ENCODE measurements at regions not wholly inside any gene's neighbourhood (a gene's known extent, or its start where the extent isn't known, plus 50 kb on each side); places are given as distances from the start of the nearest gene placed in this dataset.

GRCh38 chrX:151806967-151807540, 72.5 kb downstream of the CNGA2 start:
- TF ChIP-seq EZH2 (IDR thresholded peaks at IDR 0.05; ENCODE audit: borderline replicate concordance, insufficient read depth, low read length, poor library complexity, severe bottlenecking) (no peak), POLR2AphosphoS5 (IDR thresholded peaks at IDR 0.05) (peak; percentile 37), SMC3 (conservative IDR thresholded peaks at IDR 0.05; ENCODE audit: poor library complexity) (no peak)
- Histone ChIP-seq H3K4me3 (ENCODE audit: low read length) (no peak overlapping the region), H3K4me2 (ENCODE audit: low read length) (no peak overlapping the region), H2AFZ (ENCODE audit: low read depth, low read length) (no peak overlapping the region), H3F3A (ENCODE audit: insufficient read depth, low read length, poor library complexity, severe bottlenecking) (no peaks in the 10 kb centered on the region), H3K9me2 (ENCODE audit: insufficient read depth, low read length) (no peaks in the 10 kb centered on the region), H3K9me3 (ENCODE audit: low read length) (no peaks in the 10 kb centered on the region), H3K27ac (ENCODE audit: low read length) (no peak overlapping the region), H3K36me3 (ENCODE audit: insufficient read depth, low read length) (no peaks in the 10 kb centered on the region), H3K9ac (ENCODE audit: low read length) (no peak overlapping the region), H4K20me1 (ENCODE audit: insufficient read depth) (no peaks in the 10 kb centered on the region), H3K27me3 (ENCODE audit: insufficient read depth, low read depth, low read length) (no peaks in the 10 kb centered on the region), H3K79me2 (replicated peaks; ENCODE audit: insufficient read depth, low read length) (no peaks in the 10 kb centered on the region)

- no peaks in the 10 kb centered on the region for H3F3A ChIP-seq (ENCODE audit: insufficient read depth, low read length, poor library complexity, severe bottlenecking)
- no peak for TF ChIP-seq RAD21 (conservative IDR thresholded peaks at IDR 0.05)
- no peak for TF ChIP-seq EP300 (conservative IDR thresholded peaks at IDR 0.05; ENCODE audit: poor library complexity, severe bottlenecking)
- no peak for TF ChIP-seq MXI1 (conservative IDR thresholded peaks at IDR 0.05; ENCODE audit: poor library complexity, severe bottlenecking)
- no peak for TF ChIP-seq SMC3 (conservative IDR thresholded peaks at IDR 0.05; ENCODE audit: poor library complexity)
- TF ChIP-seq REST (IDR thresholded peaks at IDR 0.05; ENCODE audit: borderline replicate concordance) = no peak
- no peak for TF ChIP-seq CTCF (IDR thresholded peaks at IDR 0.05; ENCODE audit: poor library complexity, severe bottlenecking)
- H2AFZ ChIP-seq (ENCODE audit: low read depth, low read length) = no peak overlapping the region
- no peak overlapping the region for H3K4me2 ChIP-seq (ENCODE audit: low read length)
- H3K4me3 ChIP-seq (ENCODE audit: low read length) = no peak overlapping the region
- no peak overlapping the region for H3K27ac ChIP-seq (ENCODE audit: low read length)
- H3K9me2 ChIP-seq (ENCODE audit: insufficient read depth, low read length) = no peaks in the 10 kb centered on the region
- no peaks in the 10 kb centered on the region for H3K36me3 ChIP-seq (ENCODE audit: insufficient read depth, low read length)
- no peaks in the 10 kb centered on the region for H3K27me3 ChIP-seq (ENCODE audit: insufficient read depth, low read depth, low read length)
- no peaks in the 10 kb centered on the region for H3K79me2 ChIP-seq (replicated peaks; ENCODE audit: insufficient read depth, low read length)
- no peaks in the 10 kb centered on the region for H3K9me3 ChIP-seq (ENCODE audit: low read length)
- H3K9ac ChIP-seq (ENCODE audit: low read length) = no peak overlapping the region
- H4K20me1 ChIP-seq (ENCODE audit: insufficient read depth) = no peaks in the 10 kb centered on the region
Observed at GRCh38 chrX:151812661-151813060, 78.1 kb downstream of the CNGA2 start.

- H3K4me2 ChIP-seq (ENCODE audit: low read length) = no peak overlapping the region
- no peaks in the 10 kb centered on the region for H3F3A ChIP-seq (ENCODE audit: insufficient read depth, low read length, poor library complexity, severe bottlenecking)
- H2AFZ ChIP-seq (ENCODE audit: low read depth, low read length) = no peak overlapping the region
- no peaks in the 10 kb centered on the region for H3K36me3 ChIP-seq (ENCODE audit: insufficient read depth, low read length)
- H3K9me2 ChIP-seq (ENCODE audit: insufficient read depth, low read length) = no peaks in the 10 kb centered on the region
- H4K20me1 ChIP-seq (ENCODE audit: insufficient read depth) = no peaks in the 10 kb centered on the region
- no peaks in the 10 kb centered on the region for H3K27me3 ChIP-seq (ENCODE audit: insufficient read depth, low read depth, low read length)
- H3K9ac ChIP-seq (ENCODE audit: low read length) = no peak overlapping the region
- H3K79me2 ChIP-seq (replicated peaks; ENCODE audit: insufficient read depth, low read length) = no peaks in the 10 kb centered on the region
- no peaks in the 10 kb centered on the region for H3K9me3 ChIP-seq (ENCODE audit: low read length)
- no peak overlapping the region for H3K27ac ChIP-seq (ENCODE audit: low read length)
- TF ChIP-seq MXI1 (conservative IDR thresholded peaks at IDR 0.05; ENCODE audit: poor library complexity, severe bottlenecking) (no peak), SMC3 (conservative IDR thresholded peaks at IDR 0.05; ENCODE audit: poor library complexity) (no peak), EZH2 (IDR thresholded peaks at IDR 0.05; ENCODE audit: borderline replicate concordance, insufficient read depth, low read length, poor library complexity, severe bottlenecking) (no peak), REST (IDR thresholded peaks at IDR 0.05; ENCODE audit: borderline replicate concordance) (no peak), RAD21 (conservative IDR thresholded peaks at IDR 0.05) (no peak), CTCF (IDR thresholded peaks at IDR 0.05; ENCODE audit: poor library complexity, severe bottlenecking) (no peak)
- no peak overlapping the region for H3K4me3 ChIP-seq (ENCODE audit: low read length)
Observed at GRCh38 chrX:151814767-151815166, 80.2 kb downstream of the CNGA2 start.
